ENCODE measurements at regions not wholly inside any gene's neighbourhood (a gene's known extent, or its start where the extent isn't known, plus 50 kb on each side); places are given as distances from the start of the nearest gene placed in this dataset.
A peak's percentile ranks its signal among the peaks of the same experiment; 100 is the strongest.
"Not testable (repeated sequence)": the region's sequence is repeated elsewhere in the genome, so short reads cannot be mapped to it uniquely, and the experiment has no call there.

- DNase-seq (ENCODE audit: low spot score) = no peak
Observed at GRCh38 chr9:79390781-79391770, 180.7 kb upstream of the TLE4 start.

- DNase-seq (ENCODE audit: low spot score) = no peak
Observed at GRCh38 chr9:79395228-79395627, 176.5 kb upstream of the TLE4 start.

- DNase-seq (ENCODE audit: low spot score) = no peak
Observed at GRCh38 chr9:79395755-79396154, 176.0 kb upstream of the TLE4 start.

GRCh38 chr9:79396168-79396567 is 175.6 kb upstream of the TLE4 start:
- DNase-seq (ENCODE audit: low spot score) = no peak

GRCh38 chr9:79403495-79403894 is 168.3 kb upstream of the TLE4 start:
- no peak for DNase-seq (ENCODE audit: low spot score)

GRCh38 chr9:79408200-79408599 is 163.6 kb upstream of the TLE4 start:
- no peak for DNase-seq (ENCODE audit: low spot score)

- DNase-seq (ENCODE audit: low spot score) = peak; percentile 23
Observed at GRCh38 chr9:79408617-79409016, 163.1 kb upstream of the TLE4 start.

- DNase-seq (ENCODE audit: low spot score) = no peak
Observed at GRCh38 chr9:79409182-79409823, 162.5 kb upstream of the TLE4 start.

- no peak for DNase-seq (ENCODE audit: low spot score)
Observed at GRCh38 chr9:79425840-79426239, 145.9 kb upstream of the TLE4 start.

- no peak for DNase-seq (ENCODE audit: low spot score)
Observed at GRCh38 chr9:79428422-79428821, 143.3 kb upstream of the TLE4 start.

GRCh38 chr9:79430619-79431018 is 141.1 kb upstream of the TLE4 start:
- no peak for DNase-seq (ENCODE audit: low spot score)

- no peak for DNase-seq (ENCODE audit: low spot score)
Observed at GRCh38 chr9:79431019-79431679, 140.6 kb upstream of the TLE4 start.

- no peak for DNase-seq (ENCODE audit: low spot score)
Observed at GRCh38 chr9:79432485-79432884, 139.3 kb upstream of the TLE4 start.

GRCh38 chr9:79433703-79434102 is 138.1 kb upstream of the TLE4 start:
- no peak for DNase-seq (ENCODE audit: low spot score)

GRCh38 chr9:79439221-79439620 is 132.5 kb upstream of the TLE4 start:
- DNase-seq (ENCODE audit: low spot score) = not testable (repeated sequence)

GRCh38 chr9:79446523-79447307 is 125.0 kb upstream of the TLE4 start:
- no peak for DNase-seq (ENCODE audit: low spot score)

GRCh38 chr9:79447308-79447605 is 124.5 kb upstream of the TLE4 start:
- no peak for DNase-seq (ENCODE audit: low spot score)

- no peak for DNase-seq (ENCODE audit: low spot score)
Observed at GRCh38 chr9:79447762-79448161, 124.0 kb upstream of the TLE4 start.

- DNase-seq (ENCODE audit: low spot score) = no peak
Observed at GRCh38 chr9:79452265-79452664, 119.5 kb upstream of the TLE4 start.

GRCh38 chr9:79461712-79462111 is 110.1 kb upstream of the TLE4 start:
- DNase-seq (ENCODE audit: low spot score) = no peak

- DNase-seq (ENCODE audit: low spot score) = no peak
Observed at GRCh38 chr9:79465156-79465555, 106.6 kb upstream of the TLE4 start.

- DNase-seq (ENCODE audit: low spot score) = no peak
Observed at GRCh38 chr9:79469164-79469563, 102.6 kb upstream of the TLE4 start.
